HEK293 (cell line): ENCODE measurements at regions not wholly inside any gene's neighbourhood (a gene's known extent, or its start where the extent isn't known, plus 50 kb on each side); places are given as distances from the start of the nearest gene placed in this dataset.

Experiments
- KLF7 ChIP-seq: fragments of 450-650 bp; formaldehyde crosslinking; IDR thresholded peaks from 2 replicates; pipeline ENCODE4 v1.5.1; 2016; ENCODE audit warnings: missing biosample characterization, missing genetic modification characterization, borderline replicate concordance
- SP7 ChIP-seq: fragments of 450-650 bp; formaldehyde crosslinking; IDR thresholded peaks from 2 replicates; pipeline ENCODE4 v1.5.1; 2016; ENCODE audit warnings: missing biosample characterization, missing genetic modification characterization
- ZBTB20 ChIP-seq: fragments of 450-650 bp; formaldehyde crosslinking; IDR thresholded peaks from 2 replicates; pipeline ENCODE4 v1.5.1; 2016; ENCODE audit warnings: missing biosample characterization, missing genetic modification characterization
- ZNF24 ChIP-seq: fragments of 450-650 bp; formaldehyde crosslinking; IDR thresholded peaks from 2 replicates; pipeline ENCODE4 v1.5.1; 2016; ENCODE audit warnings: missing biosample characterization, missing genetic modification characterization
- ZNF280D ChIP-seq: fragments of 450-650 bp; formaldehyde crosslinking; IDR thresholded peaks from 2 replicates; pipeline ENCODE4 v1.5.1; 2016; ENCODE audit warnings: missing biosample characterization, missing genetic modification characterization
- ZNF514 ChIP-seq: fragments of 450-650 bp; formaldehyde crosslinking; IDR thresholded peaks from 2 replicates; pipeline ENCODE4 v1.5.1; 2016; ENCODE audit warnings: missing biosample characterization, missing genetic modification characterization
- ZNF530 ChIP-seq: fragments of 450-650 bp; formaldehyde crosslinking; IDR thresholded peaks from 2 replicates; pipeline ENCODE4 v1.5.1; 2016; ENCODE audit warnings: low read depth, missing biosample characterization, missing genetic modification characterization
- ZNF558 ChIP-seq: fragments of 450-650 bp; formaldehyde crosslinking; IDR thresholded peaks from 2 replicates; pipeline ENCODE4 v1.5.1; 2016; ENCODE audit warnings: missing biosample characterization, missing genetic modification characterization
- ZNF560 ChIP-seq: fragments of 450-650 bp; formaldehyde crosslinking; IDR thresholded peaks from 2 replicates; pipeline ENCODE4 v1.5.1; 2017; ENCODE audit warnings: missing biosample characterization, missing genetic modification characterization, borderline replicate concordance
- ZNF707 ChIP-seq: fragments of 450-650 bp; formaldehyde crosslinking; IDR thresholded peaks from 2 replicates; pipeline ENCODE4 v1.5.1; 2016; ENCODE audit warnings: missing biosample characterization, missing genetic modification characterization
- ZNF791 ChIP-seq: fragments of 450-650 bp; formaldehyde crosslinking; IDR thresholded peaks from 2 replicates; pipeline ENCODE4 v1.5.1; 2016; ENCODE audit warnings: missing biosample characterization, missing genetic modification characterization
- TF ChIP-seq, protein P1 (sequence below): fragments of 450-650 bp; formaldehyde crosslinking; IDR thresholded peaks from 2 replicates; pipeline ENCODE4 v1.5.1; 2016; ENCODE audit warnings: missing biosample characterization, missing genetic modification characterization
- TF ChIP-seq, protein P2 (sequence below): fragments of 450-650 bp; formaldehyde crosslinking; IDR thresholded peaks from 2 replicates; pipeline ENCODE4 v1.5.1; 2016; ENCODE audit warnings: missing biosample characterization, missing genetic modification characterization
- TF ChIP-seq, protein P3 (sequence below): fragments of 450-650 bp; formaldehyde crosslinking; optimal IDR thresholded peaks from 2 replicates; pipeline ENCODE3; 2016; ENCODE audit warnings: missing biosample characterization, mild to moderate bottlenecking, missing genetic modification characterization

GRCh38 chr5:92559331-92559730 lies 1021.7 kb downstream of the NR2F1-AS1 start:
- TF ChIP-seq, protein P1, sequence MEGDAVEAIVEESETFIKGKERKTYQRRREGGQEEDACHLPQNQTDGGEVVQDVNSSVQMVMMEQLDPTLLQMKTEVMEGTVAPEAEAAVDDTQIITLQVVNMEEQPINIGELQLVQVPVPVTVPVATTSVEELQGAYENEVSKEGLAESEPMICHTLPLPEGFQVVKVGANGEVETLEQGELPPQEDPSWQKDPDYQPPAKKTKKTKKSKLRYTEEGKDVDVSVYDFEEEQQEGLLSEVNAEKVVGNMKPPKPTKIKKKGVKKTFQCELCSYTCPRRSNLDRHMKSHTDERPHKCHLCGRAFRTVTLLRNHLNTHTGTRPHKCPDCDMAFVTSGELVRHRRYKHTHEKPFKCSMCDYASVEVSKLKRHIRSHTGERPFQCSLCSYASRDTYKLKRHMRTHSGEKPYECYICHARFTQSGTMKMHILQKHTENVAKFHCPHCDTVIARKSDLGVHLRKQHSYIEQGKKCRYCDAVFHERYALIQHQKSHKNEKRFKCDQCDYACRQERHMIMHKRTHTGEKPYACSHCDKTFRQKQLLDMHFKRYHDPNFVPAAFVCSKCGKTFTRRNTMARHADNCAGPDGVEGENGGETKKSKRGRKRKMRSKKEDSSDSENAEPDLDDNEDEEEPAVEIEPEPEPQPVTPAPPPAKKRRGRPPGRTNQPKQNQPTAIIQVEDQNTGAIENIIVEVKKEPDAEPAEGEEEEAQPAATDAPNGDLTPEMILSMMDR: no peak
- TF ChIP-seq ZNF560 (tag by site-specific recombination) (no peak), ZNF530 (tag by site-specific recombination) (no peak), ZNF24 (tag by site-specific recombination) (no peak), ZNF707 (tag by site-specific recombination) (no peak), ZNF280D (no peak), ZNF791 (tag by site-specific recombination) (no peak), SP7 (tag by site-specific recombination) (no peak), KLF7 (tag by site-specific recombination) (no peak), ZNF558 (tag by site-specific recombination) (no peak), ZBTB20 (tag by site-specific recombination) (no peak), ZNF514 (tag by site-specific recombination) (no peak)
- TF ChIP-seq, protein P2, sequence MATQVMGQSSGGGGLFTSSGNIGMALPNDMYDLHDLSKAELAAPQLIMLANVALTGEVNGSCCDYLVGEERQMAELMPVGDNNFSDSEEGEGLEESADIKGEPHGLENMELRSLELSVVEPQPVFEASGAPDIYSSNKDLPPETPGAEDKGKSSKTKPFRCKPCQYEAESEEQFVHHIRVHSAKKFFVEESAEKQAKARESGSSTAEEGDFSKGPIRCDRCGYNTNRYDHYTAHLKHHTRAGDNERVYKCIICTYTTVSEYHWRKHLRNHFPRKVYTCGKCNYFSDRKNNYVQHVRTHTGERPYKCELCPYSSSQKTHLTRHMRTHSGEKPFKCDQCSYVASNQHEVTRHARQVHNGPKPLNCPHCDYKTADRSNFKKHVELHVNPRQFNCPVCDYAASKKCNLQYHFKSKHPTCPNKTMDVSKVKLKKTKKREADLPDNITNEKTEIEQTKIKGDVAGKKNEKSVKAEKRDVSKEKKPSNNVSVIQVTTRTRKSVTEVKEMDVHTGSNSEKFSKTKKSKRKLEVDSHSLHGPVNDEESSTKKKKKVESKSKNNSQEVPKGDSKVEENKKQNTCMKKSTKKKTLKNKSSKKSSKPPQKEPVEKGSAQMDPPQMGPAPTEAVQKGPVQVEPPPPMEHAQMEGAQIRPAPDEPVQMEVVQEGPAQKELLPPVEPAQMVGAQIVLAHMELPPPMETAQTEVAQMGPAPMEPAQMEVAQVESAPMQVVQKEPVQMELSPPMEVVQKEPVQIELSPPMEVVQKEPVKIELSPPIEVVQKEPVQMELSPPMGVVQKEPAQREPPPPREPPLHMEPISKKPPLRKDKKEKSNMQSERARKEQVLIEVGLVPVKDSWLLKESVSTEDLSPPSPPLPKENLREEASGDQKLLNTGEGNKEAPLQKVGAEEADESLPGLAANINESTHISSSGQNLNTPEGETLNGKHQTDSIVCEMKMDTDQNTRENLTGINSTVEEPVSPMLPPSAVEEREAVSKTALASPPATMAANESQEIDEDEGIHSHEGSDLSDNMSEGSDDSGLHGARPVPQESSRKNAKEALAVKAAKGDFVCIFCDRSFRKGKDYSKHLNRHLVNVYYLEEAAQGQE (tag by site-specific recombination): no peak
- TF ChIP-seq, protein P3, sequence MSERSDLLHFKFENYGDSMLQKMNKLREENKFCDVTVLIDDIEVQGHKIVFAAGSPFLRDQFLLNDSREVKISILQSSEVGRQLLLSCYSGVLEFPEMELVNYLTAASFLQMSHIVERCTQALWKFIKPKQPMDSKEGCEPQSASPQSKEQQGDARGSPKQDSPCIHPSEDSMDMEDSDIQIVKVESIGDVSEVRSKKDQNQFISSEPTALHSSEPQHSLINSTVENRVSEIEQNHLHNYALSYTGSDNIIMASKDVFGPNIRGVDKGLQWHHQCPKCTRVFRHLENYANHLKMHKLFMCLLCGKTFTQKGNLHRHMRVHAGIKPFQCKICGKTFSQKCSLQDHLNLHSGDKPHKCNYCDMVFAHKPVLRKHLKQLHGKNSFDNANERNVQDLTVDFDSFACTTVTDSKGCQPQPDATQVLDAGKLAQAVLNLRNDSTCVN (tag by site-specific recombination): no peak
